Endothelial cell of umbilical vein (primary cell): ENCODE measurements at regions not wholly inside any gene's neighbourhood (a gene's known extent, or its start where the extent isn't known, plus 50 kb on each side); places are given as distances from the start of the nearest gene placed in this dataset.

Experiments
- BruUV-seq: library from RNA; stranded (reverse); fragments of 400-500 nt; replicated peaks from 2 replicates; lab custom pipeline; 2021; lab: Mats Ljungman, UMichigan
- CTCF ChIA-PET: fragments of 300-600, 350-600 bp; sonication (Branson Sonifier 250); formaldehyde crosslinking; loops from one replicate; lab custom pipeline; 2021; ENCODE audit warnings: antibody characterized with exemption, inconsistent platforms; lab: Charles Lee
- POLR2A ChIA-PET: fragments of 300-600, 350-600 bp; sonication (Branson Sonifier 250); formaldehyde crosslinking; loops from one replicate; lab custom pipeline; 2021; ENCODE audit warnings: antibody characterized with exemption, inconsistent platforms; lab: Charles Lee
- DNase-seq: peaks from one replicate; pipeline ENCODE4 v3.0.0-alpha.2; 2011; ENCODE audit warnings: low read depth, low spot score
- FAIRE-seq: peaks from 2 replicates; lab custom pipeline; 2011; peaks lifted over from hg19 to GRCh38; lab: Jason Lieb, UNC
- H2AFZ ChIP-seq: 2 replicates; pipeline ENCODE4 v1.6.0; 2012; ENCODE audit warnings: low read depth, low read length, control low read depth, inconsistent platforms
- H3K27ac ChIP-seq: 2 replicates; pipeline ENCODE4 v1.5.1; 2011; ENCODE audit warnings: low read depth, mild to moderate bottlenecking, control low read depth, low read length, moderate library complexity; ENCODE audit not compliant: insufficient read depth
- H3K27me3 ChIP-seq, 2 experiments: 2 replicates each; pipeline versions ENCODE4 v1.6.0 to v1.6.1; 2011; ENCODE audit warnings: low read length in 2 of 2, mixed read lengths in 1 of 2; ENCODE audit not compliant: control insufficient read depth in 2 of 2, insufficient read depth in 2 of 2
- H3K36me3 ChIP-seq, 2 experiments: 2 replicates in 1 of 2; 3 replicates in 1 of 2; pipeline ENCODE4 v1.5.1; 2011; ENCODE audit warnings: low read length in 2 of 2, mild to moderate bottlenecking in 1 of 2, moderate library complexity in 1 of 2; ENCODE audit not compliant: control insufficient read depth in 2 of 2, insufficient read depth in 2 of 2; ENCODE audit errors: extremely low read depth in 1 of 2
- H3K4me1 ChIP-seq: 3 replicates; pipeline ENCODE4 v1.5.1; 2011; ENCODE audit warnings: mild to moderate bottlenecking, low read length; ENCODE audit not compliant: control insufficient read depth, insufficient read depth; ENCODE audit errors: extremely low read depth
- H3K4me2 ChIP-seq: 2 replicates; pipeline ENCODE4 v1.6.1; 2011; ENCODE audit warnings: low read length, control low read depth, mixed read lengths; ENCODE audit not compliant: insufficient read depth
- H3K4me3 ChIP-seq, 3 experiments: fragments of 200-600 bp in 1 of 3; sonication (generic), shearing (Covaris generic) in 1 of 3; replicated peaks in 1 of 3; 2 replicates each; pipeline ENCODE4 v1.5.1; 2011 to 2016; ENCODE audit warnings: control low read depth in 3 of 3, low read length in 3 of 3, mild to moderate bottlenecking in 2 of 3, inconsistent platforms in 1 of 3, low read depth in 1 of 3, moderate library complexity in 1 of 3; ENCODE audit not compliant: insufficient read depth in 1 of 3
- H3K79me2 ChIP-seq: 2 replicates; pipeline ENCODE4 v1.6.0; 2012; ENCODE audit warnings: low read length, inconsistent platforms; ENCODE audit not compliant: control insufficient read depth, insufficient read depth
- H3K9ac ChIP-seq: replicated peaks from 2 replicates; pipeline ENCODE3; 2011; ENCODE audit warnings: low read length, control low read depth; ENCODE audit not compliant: insufficient read depth; ENCODE audit errors: extremely low read depth
- H3K9me1 ChIP-seq: replicated peaks from 3 replicates; pipeline ENCODE4 v1.6.0; 2011; ENCODE audit warnings: mild to moderate bottlenecking, low read length; ENCODE audit not compliant: control insufficient read depth, insufficient read depth; ENCODE audit errors: extremely low read depth
- H3K9me3 ChIP-seq: replicated peaks from 2 replicates; pipeline ENCODE4 v1.5.1; 2012; ENCODE audit warnings: low read length, inconsistent platforms; ENCODE audit not compliant: control insufficient read depth, insufficient read depth
- H4K20me1 ChIP-seq: replicated peaks from 2 replicates; pipeline ENCODE3; 2011; ENCODE audit warnings: mild to moderate bottlenecking, low read length; ENCODE audit not compliant: control insufficient read depth, insufficient read depth; ENCODE audit errors: extremely low read depth
- CTCF ChIP-seq, 2 donors: IDR thresholded peaks; 1 replicate in 1 of 2; 2 replicates in 1 of 2; pipeline ENCODE4 v1.5.1; 2011; ENCODE audit warnings: low read length in 2 of 2, mild to moderate bottlenecking in 2 of 2, moderate library complexity in 2 of 2, control low read depth in 1 of 2, inconsistent platforms in 1 of 2, low read depth in 1 of 2; ENCODE audit not compliant: insufficient read depth in 1 of 2; ENCODE audit errors: extremely low read depth in 1 of 2
- EZH2 ChIP-seq: IDR thresholded peaks from 2 replicates; pipeline ENCODE4 v1.6.1; 2012; ENCODE audit warnings: borderline replicate concordance, low read depth, mild to moderate bottlenecking, moderate library complexity, low read length, inconsistent platforms; ENCODE audit not compliant: severe bottlenecking
- FOS ChIP-seq: IDR thresholded peaks from 2 replicates; pipeline ENCODE4 v1.6.1; 2011; ENCODE audit warnings: mild to moderate bottlenecking, low read length, moderate library complexity, borderline replicate concordance; ENCODE audit not compliant: insufficient read depth
- GATA2 ChIP-seq: IDR thresholded peaks from 2 replicates; pipeline ENCODE4 v1.7.0; 2011; ENCODE audit warnings: low read depth, mild to moderate bottlenecking, moderate library complexity, mixed read lengths, low read length; ENCODE audit not compliant: insufficient read length, insufficient read depth
- JUN ChIP-seq: IDR thresholded peaks from 2 replicates; pipeline ENCODE4 v1.6.1; 2011; ENCODE audit warnings: borderline replicate concordance, low read depth; ENCODE audit not compliant: insufficient read length, insufficient read depth
- MAX ChIP-seq: IDR thresholded peaks from 2 replicates; pipeline ENCODE4 v1.6.1; 2011; ENCODE audit not compliant: insufficient read depth, insufficient read length
- MYC ChIP-seq: IDR thresholded peaks from one replicate; pipeline ENCODE4 v1.6.1; 2011; ENCODE audit warnings: mild to moderate bottlenecking, low read depth, low read length
- POLR2A ChIP-seq: IDR thresholded peaks from 2 replicates; pipeline ENCODE4 v1.6.1; 2012; ENCODE audit warnings: low read depth, mild to moderate bottlenecking, control low read depth, low read length
- POLR2AphosphoS5 ChIP-seq: IDR thresholded peaks from 2 replicates; pipeline ENCODE4 v1.6.1; 2012; ENCODE audit warnings: low read depth, mild to moderate bottlenecking, control low read depth, low read length, moderate library complexity; ENCODE audit not compliant: insufficient read depth
- dilution Hi-C: fragments of 300-500 bp; cut with MboI; formaldehyde crosslinking; loops from one replicate; pipeline ENCODE4 v1.15.0; 2019; ENCODE audit warnings: low sequenced_read_pairs; ENCODE audit not compliant: extremely low pct_ligation_motif_present
- intact Hi-C: fragments of 100-400 bp; cut with micrococcal nuclease; formaldehyde crosslinking; loops from one replicate; pipeline ENCODE4 v1.10.0; 2022

- no TSS peak for BruUV-seq
- dilution Hi-C loops: no loop called here
- CTCF ChIA-PET: no interaction called here
Observed at GRCh38 chr3:145898487-145898886, 262.5 kb downstream of the PLOD2 start.

GRCh38 chr3:145899241-145899640 is 261.7 kb downstream of the PLOD2 start:
- Histone ChIP-seq H3K27ac (no peak overlapping the region), H3K4me2 (no peak overlapping the region), H3K36me3 (no peaks in the 10 kb centered on the region), H3K27me3 (no peaks in the 10 kb centered on the region), H2AFZ (no peak overlapping the region), H3K9ac (no peak overlapping the region), H3K9me3 (no peaks in the 10 kb centered on the region), H4K20me1 (no peaks in the 10 kb centered on the region), H3K79me2 (no peaks in the 10 kb centered on the region), H3K4me3 (no peak overlapping the region), H3K9me1 (no peaks in the 10 kb centered on the region), H3K4me1 (no peaks in the 10 kb centered on the region)
- POLR2A ChIA-PET: no interaction called here
- intact Hi-C loops: no loop called here
- CTCF ChIA-PET: no interaction called here
- DNase-seq (no peak), FAIRE-seq (no peak)
- TF ChIP-seq MAX (no peak), EZH2 (no peak), CTCF (IDR thresholded peaks at IDR 0.05; ENCODE audit: extremely low read depth in 1 of 2, insufficient read depth in 1 of 2, low read depth in 1 of 2, low read length in 2 of 2) (no peak), POLR2A (no peak), GATA2 (no peak), JUN (no peak), FOS (no peak), POLR2AphosphoS5 (no peak), MYC (no peak)
- BruUV-seq: no TSS peak
- dilution Hi-C loops: no loop called here

More at GRCh38 chr3:145898487-145898886, 262.5 kb downstream of the PLOD2 start:
- Histone ChIP-seq H3K27ac (no peak overlapping the region), H3K27me3 (no peaks in the 10 kb centered on the region), H3K9me1 (no peaks in the 10 kb centered on the region), H3K36me3 (no peaks in the 10 kb centered on the region), H4K20me1 (no peaks in the 10 kb centered on the region), H3K9me3 (no peaks in the 10 kb centered on the region), H3K4me2 (no peak overlapping the region), H3K4me3 (no peak overlapping the region), H2AFZ (no peak overlapping the region), H3K79me2 (no peaks in the 10 kb centered on the region), H3K4me1 (no peaks in the 10 kb centered on the region), H3K9ac (no peak overlapping the region)
- intact Hi-C loops: no loop called here
- TF ChIP-seq POLR2A (no peak), FOS (no peak), MAX (no peak), POLR2AphosphoS5 (no peak), JUN (no peak), MYC (no peak)
- peak; percentile 2 for DNase-seq
- POLR2A ChIA-PET: no interaction called here
- FAIRE-seq: no peak
